WTC11 (cell line): ENCODE measurements at regions not wholly inside any gene's neighbourhood (a gene's known extent, or its start where the extent isn't known, plus 50 kb on each side); places are given as distances from the start of the nearest gene placed in this dataset.

ENCODE experiments used
- CREB1 ChIP-seq: sonication (generic); formaldehyde crosslinking; IDR thresholded peaks from 2 replicates; pipeline ENCODE4 v1.8.0; 2023; ENCODE audit warnings: mild to moderate bottlenecking, missing genetic modification reagents
- E2F4 ChIP-seq: sonication (generic); formaldehyde crosslinking; IDR thresholded peaks from 2 replicates; pipeline ENCODE4 v1.8.1; 2022; ENCODE audit warnings: low read depth, mild to moderate bottlenecking, moderate library complexity, missing genetic modification reagents, borderline replicate concordance
- ELF4 ChIP-seq: sonication (generic); formaldehyde crosslinking; IDR thresholded peaks from 2 replicates; pipeline ENCODE4 v1.8.1; 2022; ENCODE audit warnings: low read depth, mild to moderate bottlenecking, moderate library complexity, missing genetic modification reagents
- ESRRA ChIP-seq: sonication (generic); formaldehyde crosslinking; IDR thresholded peaks from 2 replicates; pipeline ENCODE4 v1.8.1; 2022; ENCODE audit warnings: mild to moderate bottlenecking, missing genetic modification reagents, borderline replicate concordance
- FOXK1 ChIP-seq: sonication (generic); formaldehyde crosslinking; IDR thresholded peaks from 2 replicates; pipeline ENCODE4 v1.8.0; 2022; ENCODE audit warnings: mild to moderate bottlenecking, moderate library complexity, missing genetic modification reagents
- JUN ChIP-seq: sonication (generic); formaldehyde crosslinking; IDR thresholded peaks from 2 replicates; pipeline ENCODE4 v1.8.0; 2023; ENCODE audit warnings: mild to moderate bottlenecking, missing genetic modification reagents
- SP1 ChIP-seq: sonication (generic); formaldehyde crosslinking; conservative IDR thresholded peaks from 2 replicates; pipeline ENCODE4 v1.8.1; 2022; ENCODE audit warnings: missing genetic modification reagents
- TF ChIP-seq, protein P1 (sequence below): fragments of 200-600 bp; IDR thresholded peaks from 2 replicates; pipeline ENCODE4 v1.8.0; 2022; ENCODE audit warnings: antibody characterized with exemption
- TF ChIP-seq, protein P2 (sequence below): sonication (generic); formaldehyde crosslinking; IDR thresholded peaks from 2 replicates; pipeline ENCODE4 v1.8.0; 2023; ENCODE audit warnings: missing genetic modification reagents
- TF ChIP-seq, protein P3 (sequence below): sonication (generic); formaldehyde crosslinking; IDR thresholded peaks from 2 replicates; pipeline ENCODE4 v1.8.1; 2022; ENCODE audit warnings: missing genetic modification reagents, borderline replicate concordance
- TF ChIP-seq, protein P4 (sequence below): fragments of 250-450 bp; sonication (Bioruptor Pico); IDR thresholded peaks from 2 replicates; pipeline ENCODE4 v1.9.0; 2021; ENCODE audit warnings: mild to moderate bottlenecking
- TF ChIP-seq, protein P5 (sequence below): sonication (generic); formaldehyde crosslinking; IDR thresholded peaks from 2 replicates; pipeline ENCODE4 v1.8.0; 2022; ENCODE audit warnings: mild to moderate bottlenecking, missing genetic modification reagents

- TF ChIP-seq JUN = no peak
- TF ChIP-seq, protein P1, sequence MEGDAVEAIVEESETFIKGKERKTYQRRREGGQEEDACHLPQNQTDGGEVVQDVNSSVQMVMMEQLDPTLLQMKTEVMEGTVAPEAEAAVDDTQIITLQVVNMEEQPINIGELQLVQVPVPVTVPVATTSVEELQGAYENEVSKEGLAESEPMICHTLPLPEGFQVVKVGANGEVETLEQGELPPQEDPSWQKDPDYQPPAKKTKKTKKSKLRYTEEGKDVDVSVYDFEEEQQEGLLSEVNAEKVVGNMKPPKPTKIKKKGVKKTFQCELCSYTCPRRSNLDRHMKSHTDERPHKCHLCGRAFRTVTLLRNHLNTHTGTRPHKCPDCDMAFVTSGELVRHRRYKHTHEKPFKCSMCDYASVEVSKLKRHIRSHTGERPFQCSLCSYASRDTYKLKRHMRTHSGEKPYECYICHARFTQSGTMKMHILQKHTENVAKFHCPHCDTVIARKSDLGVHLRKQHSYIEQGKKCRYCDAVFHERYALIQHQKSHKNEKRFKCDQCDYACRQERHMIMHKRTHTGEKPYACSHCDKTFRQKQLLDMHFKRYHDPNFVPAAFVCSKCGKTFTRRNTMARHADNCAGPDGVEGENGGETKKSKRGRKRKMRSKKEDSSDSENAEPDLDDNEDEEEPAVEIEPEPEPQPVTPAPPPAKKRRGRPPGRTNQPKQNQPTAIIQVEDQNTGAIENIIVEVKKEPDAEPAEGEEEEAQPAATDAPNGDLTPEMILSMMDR = no peak
- no peak for TF ChIP-seq ESRRA (CRISPR knock-in tag)
- TF ChIP-seq E2F4 (CRISPR knock-in tag) = no peak
- TF ChIP-seq SP1 (CRISPR knock-in tag) = no peak
- TF ChIP-seq, protein P2, sequence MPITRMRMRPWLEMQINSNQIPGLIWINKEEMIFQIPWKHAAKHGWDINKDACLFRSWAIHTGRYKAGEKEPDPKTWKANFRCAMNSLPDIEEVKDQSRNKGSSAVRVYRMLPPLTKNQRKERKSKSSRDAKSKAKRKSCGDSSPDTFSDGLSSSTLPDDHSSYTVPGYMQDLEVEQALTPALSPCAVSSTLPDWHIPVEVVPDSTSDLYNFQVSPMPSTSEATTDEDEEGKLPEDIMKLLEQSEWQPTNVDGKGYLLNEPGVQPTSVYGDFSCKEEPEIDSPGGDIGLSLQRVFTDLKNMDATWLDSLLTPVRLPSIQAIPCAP = no peak
- TF ChIP-seq, protein P3, sequence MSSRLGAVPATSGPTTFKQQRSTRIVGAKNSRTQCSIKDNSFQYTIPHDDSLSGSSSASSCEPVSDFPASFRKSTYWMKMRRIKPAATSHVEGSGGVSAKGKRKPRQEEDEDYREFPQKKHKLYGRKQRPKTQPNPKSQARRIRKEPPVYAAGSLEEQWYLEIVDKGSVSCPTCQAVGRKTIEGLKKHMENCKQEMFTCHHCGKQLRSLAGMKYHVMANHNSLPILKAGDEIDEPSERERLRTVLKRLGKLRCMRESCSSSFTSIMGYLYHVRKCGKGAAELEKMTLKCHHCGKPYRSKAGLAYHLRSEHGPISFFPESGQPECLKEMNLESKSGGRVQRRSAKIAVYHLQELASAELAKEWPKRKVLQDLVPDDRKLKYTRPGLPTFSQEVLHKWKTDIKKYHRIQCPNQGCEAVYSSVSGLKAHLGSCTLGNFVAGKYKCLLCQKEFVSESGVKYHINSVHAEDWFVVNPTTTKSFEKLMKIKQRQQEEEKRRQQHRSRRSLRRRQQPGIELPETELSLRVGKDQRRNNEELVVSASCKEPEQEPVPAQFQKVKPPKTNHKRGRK (CRISPR knock-in tag) = no peak
- no peak for TF ChIP-seq FOXK1 (CRISPR knock-in tag)
- no peak for TF ChIP-seq ELF4 (CRISPR knock-in tag)
- TF ChIP-seq, protein P4, sequence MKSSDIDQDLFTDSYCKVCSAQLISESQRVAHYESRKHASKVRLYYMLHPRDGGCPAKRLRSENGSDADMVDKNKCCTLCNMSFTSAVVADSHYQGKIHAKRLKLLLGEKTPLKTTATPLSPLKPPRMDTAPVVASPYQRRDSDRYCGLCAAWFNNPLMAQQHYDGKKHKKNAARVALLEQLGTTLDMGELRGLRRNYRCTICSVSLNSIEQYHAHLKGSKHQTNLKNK (CRISPR knock-in tag) = no peak
- TF ChIP-seq, protein P5, sequence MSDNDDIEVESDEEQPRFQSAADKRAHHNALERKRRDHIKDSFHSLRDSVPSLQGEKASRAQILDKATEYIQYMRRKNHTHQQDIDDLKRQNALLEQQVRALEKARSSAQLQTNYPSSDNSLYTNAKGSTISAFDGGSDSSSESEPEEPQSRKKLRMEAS (CRISPR knock-in tag) = no peak
- TF ChIP-seq CREB1 = no peak
Observed at GRCh38 chr13:48772908-48773307, 119.2 kb downstream of the CYSLTR2 start.
